KMS-11 (cell line): ENCODE measurements at regions not wholly inside any gene's neighbourhood (a gene's known extent, or its start where the extent isn't known, plus 50 kb on each side); places are given as distances from the start of the nearest gene placed in this dataset.

ENCODE experiments used
- H2AFZ ChIP-seq: fragments of 200-600 bp; sonication (generic); 2 replicates; pipeline ENCODE4 v1.6.1; 2016; ENCODE audit warnings: antibody characterized with exemption, mixed run types, low read depth
- H3K27ac ChIP-seq: fragments of 200-600 bp; sonication (generic); 2 replicates; pipeline ENCODE4 v1.6.1; 2016; ENCODE audit warnings: mild to moderate bottlenecking, mixed run types
- H3K27me3 ChIP-seq: fragments of 200-600 bp; sonication (generic); 2 replicates; pipeline ENCODE4 v1.6.1; 2017; ENCODE audit warnings: mild to moderate bottlenecking, low read depth, mixed run types, moderate library complexity; ENCODE audit not compliant: insufficient read depth
- H3K36me3 ChIP-seq: fragments of 200-600 bp; sonication (generic); 2 replicates; pipeline ENCODE4 v1.6.1; 2017; ENCODE audit warnings: mild to moderate bottlenecking, mixed run types; ENCODE audit not compliant: insufficient read depth
- H3K4me1 ChIP-seq: fragments of 200-600 bp; sonication (generic); 2 replicates; pipeline ENCODE4 v1.6.1; 2016; ENCODE audit warnings: mild to moderate bottlenecking, low read depth, mixed run types; ENCODE audit not compliant: poor library complexity, severe bottlenecking
- H3K4me2 ChIP-seq: fragments of 200-600 bp; sonication (generic); 2 replicates; pipeline ENCODE4 v1.7.0; 2016; ENCODE audit warnings: mild to moderate bottlenecking, mixed run types
- H3K4me3 ChIP-seq: fragments of 200-600 bp; sonication (generic); IDR thresholded peaks from 2 replicates; pipeline ENCODE4 v1.6.1; 2017; ENCODE audit warnings: low read depth, low read length, mixed read lengths; ENCODE audit not compliant: insufficient read depth
- H3K79me2 ChIP-seq: fragments of 200-600 bp; sonication (generic); 2 replicates; pipeline ENCODE4 v1.6.1; 2016; ENCODE audit warnings: low read depth, mixed run types; ENCODE audit not compliant: insufficient read depth
- H3K9ac ChIP-seq: fragments of 200-600 bp; sonication (generic); 2 replicates; pipeline ENCODE4 v1.6.1; 2016; ENCODE audit warnings: mild to moderate bottlenecking, mixed run types
- H4K20me1 ChIP-seq: fragments of 200-600 bp; sonication (generic); 2 replicates; pipeline ENCODE4 v1.6.1; 2016; ENCODE audit warnings: mild to moderate bottlenecking, mixed run types; ENCODE audit not compliant: insufficient read depth
- TF ChIP-seq, protein P1 (sequence below): fragments of 200-600 bp; sonication (generic); conservative IDR thresholded peaks from 2 replicates; pipeline ENCODE4 v1.6.1; 2017; ENCODE audit warnings: low read depth, mild to moderate bottlenecking, antibody characterized with exemption, low read length, moderate library complexity, mixed read lengths

DNA sequence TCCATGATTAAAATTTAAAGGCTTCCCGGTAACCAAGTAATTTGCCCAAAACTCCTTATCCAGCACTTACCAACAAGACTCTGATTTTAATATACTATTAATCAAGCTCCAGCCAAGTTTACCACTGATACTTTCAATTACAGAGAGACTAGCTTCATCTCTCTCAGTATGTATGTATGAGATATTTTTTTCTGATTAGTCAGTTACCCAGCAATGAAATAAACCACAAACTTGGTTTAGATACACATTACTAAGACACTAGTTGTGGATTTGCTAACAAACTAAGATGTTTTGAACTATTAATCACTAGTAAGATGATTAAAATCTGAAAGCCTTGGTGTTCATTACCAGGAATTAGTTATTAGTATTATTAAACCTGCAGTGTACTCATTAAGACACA lies 1272.2 kb upstream of the ACVR2A start:
- H3K4me1 ChIP-seq, result no peaks in the 10 kb centered on the region
- TF ChIP-seq, protein P1, sequence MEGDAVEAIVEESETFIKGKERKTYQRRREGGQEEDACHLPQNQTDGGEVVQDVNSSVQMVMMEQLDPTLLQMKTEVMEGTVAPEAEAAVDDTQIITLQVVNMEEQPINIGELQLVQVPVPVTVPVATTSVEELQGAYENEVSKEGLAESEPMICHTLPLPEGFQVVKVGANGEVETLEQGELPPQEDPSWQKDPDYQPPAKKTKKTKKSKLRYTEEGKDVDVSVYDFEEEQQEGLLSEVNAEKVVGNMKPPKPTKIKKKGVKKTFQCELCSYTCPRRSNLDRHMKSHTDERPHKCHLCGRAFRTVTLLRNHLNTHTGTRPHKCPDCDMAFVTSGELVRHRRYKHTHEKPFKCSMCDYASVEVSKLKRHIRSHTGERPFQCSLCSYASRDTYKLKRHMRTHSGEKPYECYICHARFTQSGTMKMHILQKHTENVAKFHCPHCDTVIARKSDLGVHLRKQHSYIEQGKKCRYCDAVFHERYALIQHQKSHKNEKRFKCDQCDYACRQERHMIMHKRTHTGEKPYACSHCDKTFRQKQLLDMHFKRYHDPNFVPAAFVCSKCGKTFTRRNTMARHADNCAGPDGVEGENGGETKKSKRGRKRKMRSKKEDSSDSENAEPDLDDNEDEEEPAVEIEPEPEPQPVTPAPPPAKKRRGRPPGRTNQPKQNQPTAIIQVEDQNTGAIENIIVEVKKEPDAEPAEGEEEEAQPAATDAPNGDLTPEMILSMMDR, result no peak
- no peak overlapping the region for H3K27ac ChIP-seq
- no peak overlapping the region for H3K9ac ChIP-seq
- no peaks in the 10 kb centered on the region for H3K36me3 ChIP-seq
- no peaks in the 10 kb centered on the region for H3K79me2 ChIP-seq
- no peak overlapping the region for H3K4me3 ChIP-seq
- H3K4me2 ChIP-seq, result no peak overlapping the region
- H4K20me1 ChIP-seq, result no peaks in the 10 kb centered on the region
- no peak overlapping the region for H2AFZ ChIP-seq
- no peaks in the 10 kb centered on the region for H3K27me3 ChIP-seq

DNA sequence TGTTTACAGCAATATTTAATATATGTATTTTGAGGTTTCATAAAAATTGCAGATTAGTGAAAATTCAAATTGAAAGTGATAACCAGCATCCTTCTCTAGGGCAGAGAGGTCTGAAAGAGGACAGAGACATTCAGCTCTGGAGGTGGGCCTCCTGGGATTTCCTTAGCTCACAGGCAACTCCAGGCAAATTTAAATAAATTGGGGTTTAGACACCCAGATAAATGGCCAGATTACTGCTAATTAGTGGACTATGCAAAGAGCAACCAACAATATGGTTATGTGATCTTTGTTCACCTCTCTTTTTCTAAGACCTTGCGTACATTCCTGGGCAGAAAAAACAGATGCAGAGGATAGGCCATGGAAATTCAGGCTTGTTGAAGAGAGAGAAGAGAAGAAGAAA lies 1282.8 kb upstream of the ACVR2A start:
- no peak overlapping the region for H2AFZ ChIP-seq

DNA sequence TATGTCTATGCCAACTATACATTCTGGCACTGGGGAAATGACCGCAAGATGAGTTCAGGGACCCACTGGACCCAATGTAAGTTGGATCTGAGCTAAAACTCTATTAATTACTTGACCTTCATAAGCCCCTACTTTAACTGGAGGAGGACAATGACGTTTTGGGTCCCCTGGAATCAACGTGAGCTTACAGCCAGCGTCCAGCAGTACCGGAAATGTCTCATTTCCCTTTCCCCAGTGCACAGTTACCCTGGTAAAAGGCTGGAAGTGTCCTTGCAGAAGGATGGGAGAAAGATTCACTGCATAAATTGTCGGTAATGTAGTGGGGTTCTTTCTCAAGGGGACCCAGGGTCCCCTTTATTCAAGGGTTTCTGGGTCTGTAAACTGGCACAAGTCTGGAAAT lies 1297.6 kb upstream of the ACVR2A start:
- H2AFZ ChIP-seq, result no peak overlapping the region
- no peaks in the 10 kb centered on the region for H3K79me2 ChIP-seq
- H3K27ac ChIP-seq, result no peak overlapping the region
- no peak overlapping the region for H3K9ac ChIP-seq
- TF ChIP-seq, protein P1, result no peak
- H3K4me3 ChIP-seq, result no peak overlapping the region
- H3K4me1 ChIP-seq, result no peaks in the 10 kb centered on the region
- H4K20me1 ChIP-seq, result no peaks in the 10 kb centered on the region
- no peaks in the 10 kb centered on the region for H3K36me3 ChIP-seq
- H3K4me2 ChIP-seq, result no peak overlapping the region
- no peaks in the 10 kb centered on the region for H3K27me3 ChIP-seq

More for the DNA sequence above, 1282.8 kb upstream of the ACVR2A start:
- H4K20me1 ChIP-seq, result no peaks in the 10 kb centered on the region
- H3K27me3 ChIP-seq, result no peaks in the 10 kb centered on the region
- no peak overlapping the region for H3K9ac ChIP-seq
- H3K27ac ChIP-seq, result no peak overlapping the region
- no peaks in the 10 kb centered on the region for H3K4me1 ChIP-seq
- no peak overlapping the region for H3K4me3 ChIP-seq
- TF ChIP-seq, protein P1, result no peak
- H3K36me3 ChIP-seq, result no peaks in the 10 kb centered on the region
- H3K79me2 ChIP-seq, result no peaks in the 10 kb centered on the region
- no peak overlapping the region for H3K4me2 ChIP-seq

DNA sequence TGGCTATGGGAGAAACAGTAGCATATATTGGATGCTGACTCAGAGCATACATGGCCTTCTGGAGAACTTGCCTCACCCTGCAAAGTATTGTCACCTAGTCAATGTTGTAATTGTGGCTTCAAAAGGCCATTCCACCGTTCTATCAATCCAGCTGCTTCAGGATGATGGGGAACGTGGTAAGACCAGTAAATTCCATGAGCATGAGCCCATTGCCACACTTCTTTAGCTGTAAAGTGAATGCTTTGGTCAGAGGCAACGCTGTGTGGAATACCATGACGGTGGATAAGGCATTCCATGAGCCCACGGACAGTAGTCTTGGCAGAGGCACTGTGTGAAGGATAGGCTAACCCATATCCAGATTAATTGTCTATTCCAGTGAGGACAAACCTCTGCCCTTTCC lies 1300.1 kb upstream of the ACVR2A start:
- no peaks in the 10 kb centered on the region for H4K20me1 ChIP-seq
- no peaks in the 10 kb centered on the region for H3K79me2 ChIP-seq
- no peaks in the 10 kb centered on the region for H3K4me1 ChIP-seq
- TF ChIP-seq, protein P1, result no peak
- no peak overlapping the region for H3K9ac ChIP-seq
- H3K4me3 ChIP-seq, result no peak overlapping the region
- no peak overlapping the region for H3K4me2 ChIP-seq
- no peak overlapping the region for H3K27ac ChIP-seq
- H2AFZ ChIP-seq, result no peak overlapping the region
- no peaks in the 10 kb centered on the region for H3K36me3 ChIP-seq
- no peaks in the 10 kb centered on the region for H3K27me3 ChIP-seq
